Endodermal cell (in vitro differentiated cells): ENCODE measurements at regions not wholly inside any gene's neighbourhood (a gene's known extent, or its start where the extent isn't known, plus 50 kb on each side); places are given as distances from the start of the nearest gene placed in this dataset.

Experiments
- DNase-seq: peaks from one replicate; pipeline ENCODE4 v3.0.0-alpha.2; 2017
- H3K27ac ChIP-seq: 2 replicates; pipeline ENCODE4 v1.5.1; 2013; ENCODE audit warnings: mild to moderate bottlenecking, low read depth, low read length, moderate library complexity
- H3K27me3 ChIP-seq: 2 replicates; pipeline ENCODE4 v1.6.1; 2013; ENCODE audit warnings: mild to moderate bottlenecking, low read length, moderate library complexity; ENCODE audit not compliant: insufficient read depth, control insufficient read depth, poor library complexity, severe bottlenecking
- H3K36me3 ChIP-seq: 2 replicates; pipeline ENCODE4 v1.7.0; 2013; ENCODE audit warnings: mild to moderate bottlenecking, low read length, moderate library complexity; ENCODE audit not compliant: control insufficient read depth, insufficient read depth
- H3K4me1 ChIP-seq: one replicate; pipeline ENCODE4 v1.7.0; 2013; ENCODE audit warnings: low read length; ENCODE audit not compliant: control insufficient read depth, insufficient read depth
- H3K4me3 ChIP-seq: 2 replicates; pipeline ENCODE4 v1.5.1; 2013; ENCODE audit warnings: mild to moderate bottlenecking, low read length, moderate library complexity
- H3K9ac ChIP-seq: 2 replicates; pipeline ENCODE4 v1.6.1; 2013; ENCODE audit warnings: mild to moderate bottlenecking, low read length, moderate library complexity; ENCODE audit not compliant: poor library complexity, severe bottlenecking; ENCODE audit errors: extremely low read depth
- H3K9me3 ChIP-seq: 2 replicates; pipeline ENCODE4 v1.6.1; 2013; ENCODE audit warnings: mild to moderate bottlenecking, low read length, moderate library complexity; ENCODE audit not compliant: control insufficient read depth
- H3K27ac Mint-ChIP-seq: 2 replicates; pipeline ENCODE4 v1.8.0; 2020; ENCODE audit warnings: mixed read lengths
- H3K27me3 Mint-ChIP-seq: 2 replicates; pipeline ENCODE4 v1.8.0; 2021; ENCODE audit warnings: mild to moderate bottlenecking, mixed read lengths; ENCODE audit not compliant: insufficient read depth
- H3K36me3 Mint-ChIP-seq: 2 replicates; pipeline ENCODE4 v1.8.0; 2020; ENCODE audit warnings: low read depth, mixed read lengths
- H3K4me1 Mint-ChIP-seq: 2 replicates; pipeline ENCODE4 v1.8.0; 2020; ENCODE audit warnings: mixed read lengths
- H3K4me3 Mint-ChIP-seq: 2 replicates; pipeline ENCODE4 v1.8.0; 2020; ENCODE audit warnings: mild to moderate bottlenecking, moderate library complexity, mixed read lengths
- H3K9me3 Mint-ChIP-seq: 2 replicates; pipeline ENCODE4 v1.8.0; 2020; ENCODE audit warnings: mild to moderate bottlenecking, mixed read lengths
- WGBS, 2 experiments: methylation state at CpG; one replicate each; pipeline versions ENCODE4 v1.1.5 to v1.1.7; 2013; ENCODE audit warnings: missing lambda C conversion rate in 2 of 2, mixed read lengths in 1 of 2; ENCODE audit not compliant: insufficient coverage in 1 of 2, insufficient read length in 1 of 2; 5-methylcytosine and 5-hydroxymethylcytosine counted together
- TF ChIP-seq, protein P1 (sequence below): fragments of 200-600 bp; sonication (generic); conservative IDR thresholded peaks from 2 replicates; pipeline ENCODE4 v1.5.0; 2021; ENCODE audit warnings: antibody characterized with exemption, mild to moderate bottlenecking

DNA sequence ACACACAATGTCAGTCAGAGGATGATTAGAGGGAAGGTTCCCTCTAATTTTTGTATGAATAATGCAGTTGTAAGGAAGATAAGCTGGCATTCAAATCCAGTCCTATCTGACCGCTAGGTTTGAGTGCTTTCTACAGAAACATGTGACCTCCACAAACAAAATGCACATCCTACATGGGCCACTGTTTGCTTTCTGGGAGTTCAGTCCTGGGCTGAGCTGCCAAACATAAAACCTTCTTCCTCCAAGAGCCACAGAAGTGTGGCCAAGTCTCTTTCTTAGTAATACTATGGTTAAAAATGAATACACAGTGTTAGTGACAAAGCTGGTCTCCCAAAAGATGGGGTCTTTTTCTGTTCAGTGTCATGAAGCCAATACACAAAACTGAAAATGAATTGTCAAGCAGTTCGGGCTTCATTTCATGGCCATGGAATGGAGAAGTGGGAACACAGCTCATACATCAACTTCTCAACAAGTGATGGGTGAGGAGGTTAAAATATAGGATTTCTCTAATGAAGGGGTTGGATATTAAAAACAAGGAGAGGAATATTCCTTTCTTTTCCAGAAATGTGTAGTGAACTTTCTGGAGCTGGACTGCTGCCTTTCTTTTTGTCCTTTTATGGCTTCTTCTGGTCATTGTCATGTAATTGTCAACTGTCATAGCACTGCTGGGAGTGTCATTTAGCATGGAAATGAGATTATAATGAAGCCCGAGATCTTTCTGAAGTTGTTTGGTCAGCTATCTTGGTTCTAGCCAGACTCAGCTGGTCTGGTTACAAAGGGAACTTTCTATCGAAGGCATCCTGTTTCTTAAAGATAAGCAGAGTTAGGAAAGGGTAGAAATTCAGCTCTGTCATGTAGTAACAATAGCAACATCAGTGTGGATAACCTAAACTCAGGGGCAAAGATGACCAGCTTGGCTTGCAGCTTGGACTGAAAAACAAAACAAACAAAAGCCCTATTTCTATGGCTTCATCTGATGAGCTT is 135.1 kb downstream of the CHD1L start:
- DNase-seq: no peak
- Histone ChIP-seq H3K36me3 (no peaks in the 10 kb centered on the region), H3K9ac (no peak overlapping the region), H3K27ac (no peak overlapping the region), H3K9me3 (peaks cover 3% of the 10 kb centered on the region), H3K27me3 (no peaks in the 10 kb centered on the region), H3K4me1 (no peaks in the 10 kb centered on the region), H3K4me3 (no peak overlapping the region)
- TF ChIP-seq, protein P1, sequence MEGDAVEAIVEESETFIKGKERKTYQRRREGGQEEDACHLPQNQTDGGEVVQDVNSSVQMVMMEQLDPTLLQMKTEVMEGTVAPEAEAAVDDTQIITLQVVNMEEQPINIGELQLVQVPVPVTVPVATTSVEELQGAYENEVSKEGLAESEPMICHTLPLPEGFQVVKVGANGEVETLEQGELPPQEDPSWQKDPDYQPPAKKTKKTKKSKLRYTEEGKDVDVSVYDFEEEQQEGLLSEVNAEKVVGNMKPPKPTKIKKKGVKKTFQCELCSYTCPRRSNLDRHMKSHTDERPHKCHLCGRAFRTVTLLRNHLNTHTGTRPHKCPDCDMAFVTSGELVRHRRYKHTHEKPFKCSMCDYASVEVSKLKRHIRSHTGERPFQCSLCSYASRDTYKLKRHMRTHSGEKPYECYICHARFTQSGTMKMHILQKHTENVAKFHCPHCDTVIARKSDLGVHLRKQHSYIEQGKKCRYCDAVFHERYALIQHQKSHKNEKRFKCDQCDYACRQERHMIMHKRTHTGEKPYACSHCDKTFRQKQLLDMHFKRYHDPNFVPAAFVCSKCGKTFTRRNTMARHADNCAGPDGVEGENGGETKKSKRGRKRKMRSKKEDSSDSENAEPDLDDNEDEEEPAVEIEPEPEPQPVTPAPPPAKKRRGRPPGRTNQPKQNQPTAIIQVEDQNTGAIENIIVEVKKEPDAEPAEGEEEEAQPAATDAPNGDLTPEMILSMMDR: no peak
- Mint-ChIP-seq H3K27me3 (no peaks in the 10 kb centered on the region), H3K4me1 (no peaks in the 10 kb centered on the region), H3K27ac (no peak overlapping the region), H3K9me3 (peaks cover 4% of the 10 kb centered on the region), H3K36me3 (no peaks in the 10 kb centered on the region), H3K4me3 (no peak overlapping the region)
- 85 to 95% methylated on average over 2 to 4 of the region's 4 CpGs for WGBS, 2 experiments

DNA sequence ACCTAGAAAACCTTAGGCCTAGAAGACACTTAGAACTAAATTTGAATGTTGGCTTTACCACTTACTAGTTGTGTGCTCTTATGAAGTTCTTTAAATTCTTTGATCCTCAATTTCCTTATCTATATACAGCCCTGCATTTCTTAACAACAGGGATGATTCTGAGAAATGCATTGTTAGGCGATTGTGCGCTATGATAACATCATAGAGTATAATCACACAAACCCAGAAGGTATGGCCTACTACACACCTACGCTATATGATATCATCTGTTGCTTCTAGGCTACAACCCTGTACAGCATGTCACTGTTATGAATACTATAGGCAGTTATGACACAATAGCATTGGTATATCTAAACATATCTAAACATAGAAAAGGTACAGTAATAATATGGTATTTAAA is 137.4 kb downstream of the CHD1L start:
- TF ChIP-seq, protein P1: no peak
- DNase-seq: no peak
- Mint-ChIP-seq H3K36me3 (no peaks in the 10 kb centered on the region), H3K27ac (no peak overlapping the region), H3K27me3 (no peaks in the 10 kb centered on the region), H3K9me3 (no peaks in the 10 kb centered on the region), H3K4me1 (no peaks in the 10 kb centered on the region), H3K4me3 (no peak overlapping the region)
- H3K9ac ChIP-seq: no peak overlapping the region
- 93% methylated on average over 3 of the region's 3 CpGs for WGBS, 2 experiments
- no peaks in the 10 kb centered on the region for H3K9me3 ChIP-seq
- no peaks in the 10 kb centered on the region for H3K4me1 ChIP-seq
- no peaks in the 10 kb centered on the region for H3K36me3 ChIP-seq
- no peaks in the 10 kb centered on the region for H3K27me3 ChIP-seq
- no peak overlapping the region for H3K27ac ChIP-seq
- H3K4me3 ChIP-seq: no peak overlapping the region

DNA sequence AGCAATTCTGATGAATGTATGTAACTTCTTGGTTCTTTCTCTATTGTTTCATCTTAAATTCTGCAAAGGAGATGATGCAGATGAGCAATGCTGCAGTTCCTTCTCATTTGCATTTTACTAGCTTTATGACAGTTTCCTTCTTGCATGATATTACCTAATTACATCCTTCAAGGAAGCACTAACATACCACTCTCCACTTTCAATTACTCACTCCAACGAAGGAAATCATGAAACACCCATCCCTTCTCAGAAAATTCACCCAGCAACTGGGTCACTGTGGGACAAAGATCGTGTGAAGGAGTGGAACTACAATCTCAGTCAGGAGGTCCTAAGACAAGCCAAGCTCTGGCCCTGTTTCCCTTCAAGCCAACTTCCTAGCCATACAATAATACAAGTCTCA is 142.3 kb downstream of the CHD1L start:
- DNase-seq: no peak
- H3K36me3 Mint-ChIP-seq: no peaks in the 10 kb centered on the region
- Histone ChIP-seq H3K9ac (no peak overlapping the region), H3K27me3 (no peaks in the 10 kb centered on the region), H3K9me3 (no peaks in the 10 kb centered on the region), H3K27ac (no peak overlapping the region), H3K36me3 (no peaks in the 10 kb centered on the region), H3K4me3 (no peak overlapping the region), H3K4me1 (no peaks in the 10 kb centered on the region)
- 79% methylated on average over 2 of the region's 2 CpGs; no CpG with 5 or more reads in 1 of the 2 experiments for WGBS, 2 experiments
- H3K9me3 Mint-ChIP-seq: no peaks in the 10 kb centered on the region
- H3K27ac Mint-ChIP-seq: no peak overlapping the region
- H3K4me1 Mint-ChIP-seq: no peaks in the 10 kb centered on the region
- H3K27me3 Mint-ChIP-seq: no peaks in the 10 kb centered on the region
- H3K4me3 Mint-ChIP-seq: no peak overlapping the region
- TF ChIP-seq, protein P1: no peak
